ENCODE measurements at regions not wholly inside any gene's neighbourhood (a gene's known extent, or its start where the extent isn't known, plus 50 kb on each side); places are given as distances from the start of the nearest gene placed in this dataset.

DNA sequence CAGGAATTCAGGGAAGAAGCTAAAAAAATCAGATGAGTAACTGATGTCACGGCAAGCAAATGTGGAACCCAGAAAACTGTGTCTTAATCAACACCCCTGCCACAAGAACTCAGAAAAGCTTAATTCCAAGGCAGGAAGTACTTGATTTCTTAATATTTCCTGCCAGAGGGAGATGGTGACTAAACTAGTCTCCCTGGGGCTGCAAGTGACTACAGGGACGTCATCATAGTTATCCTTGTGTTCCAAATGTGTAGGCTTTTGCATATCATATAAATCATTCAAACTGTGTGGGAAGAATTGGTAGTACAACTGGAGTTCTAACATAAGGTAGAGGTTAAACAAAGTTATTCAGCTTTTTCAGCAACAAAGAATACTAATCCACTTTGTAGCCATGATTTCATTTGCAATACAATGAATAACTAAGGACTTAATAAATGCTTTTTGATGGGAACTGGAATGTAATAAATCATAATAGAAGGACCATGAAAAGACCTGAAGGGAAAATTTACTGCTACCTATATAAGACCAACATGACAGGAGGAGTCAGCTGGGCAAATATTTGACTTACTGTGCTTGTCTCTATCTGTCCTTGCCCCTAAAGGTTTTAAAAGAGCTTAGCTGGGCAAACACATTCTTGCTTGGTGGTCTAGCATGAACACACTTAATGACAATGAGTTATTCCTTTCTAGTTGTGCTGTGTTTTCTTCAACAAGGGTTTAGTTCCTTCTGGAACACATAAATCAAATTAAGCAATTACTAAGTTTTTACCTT is 76.0 kb upstream of the NECTIN3 start:
- FAIRE-seq (no peak), DNase-seq (ENCODE audit: low read depth, low spot score) (no peak), ATAC-seq (no peak)
- Histone ChIP-seq H3K4me2 (ENCODE audit: control insufficient read depth, insufficient read depth) (no peak overlapping the region), H3K27me3 (replicated peaks in 1 of 2; ENCODE audit: control insufficient read depth in 2 of 2, insufficient read depth in 2 of 2, low read length in 1 of 2) (no peaks in the 10 kb centered on the region), H3K79me2 (ENCODE audit: control insufficient read depth, insufficient read depth, low read length) (no peaks in the 10 kb centered on the region), H3K36me3 (ENCODE audit: control insufficient read depth in 2 of 2, insufficient read depth in 2 of 2, low read length in 1 of 2) (no peaks in the 10 kb centered on the region), H3K4me3 (no peak overlapping the region), H2AFZ (ENCODE audit: control insufficient read depth, low read depth, low read length) (no peak overlapping the region), H3K4me1 (ENCODE audit: control insufficient read depth, insufficient read depth, low read length) (no peaks in the 10 kb centered on the region), H4K20me1 (ENCODE audit: control insufficient read depth, insufficient read depth) (no peaks in the 10 kb centered on the region), H3K9me3 (replicated peaks; ENCODE audit: control insufficient read depth, insufficient read depth, low read length) (no peaks in the 10 kb centered on the region), H3K27ac (ENCODE audit: control insufficient read depth, insufficient read depth) (no peak overlapping the region), H3K9ac (ENCODE audit: control insufficient read depth, insufficient read depth, low read length) (no peak overlapping the region)
- CTCF ChIA-PET: no interaction called here
- WGBS (ENCODE audit: insufficient coverage, insufficient replicate concordance, low lambda C conversion rate, missing lambda C conversion rate): 0% methylated on average over 2 of the region's 2 CpGs
- SMC1A ChIA-PET (ENCODE audit: uncharacterized antibody, unreplicated experiment): no interaction called here
- RAD21 ChIA-PET (ENCODE audit: unreplicated experiment): no interaction called here
- in situ Hi-C loops (cut with MboI) (no loop called here), intact Hi-C loops (cut with micrococcal nuclease; ENCODE audit: unreplicated experiment) (no loop called here)
- BruUV-seq (replicated peaks): no TSS peak
- TF ChIP-seq SRF (IDR thresholded peaks at IDR 0.05; ENCODE audit: low read depth in 2 of 2, low read length in 2 of 2) (no peak), RB1 (IDR thresholded peaks at IDR 0.05; ENCODE audit: borderline replicate concordance) (no peak), TCF3 (IDR thresholded peaks at IDR 0.05; ENCODE audit: borderline replicate concordance, insufficient read depth, low read depth, low read length) (no peak), SMAD1 (IDR thresholded peaks at IDR 0.05; ENCODE audit: low read depth, partially characterized antibody) (no peak), GATAD2B (conservative IDR thresholded peaks at IDR 0.05; ENCODE audit: low read depth) (no peak), IKZF2 (IDR thresholded peaks at IDR 0.05) (no peak), FOXK2 (IDR thresholded peaks at IDR 0.05) (no peak), KDM1A (IDR thresholded peaks at IDR 0.05; ENCODE audit: borderline replicate concordance) (no peak), EP300 (IDR thresholded peaks at IDR 0.05; ENCODE audit: borderline replicate concordance in 1 of 2, control insufficient read depth in 1 of 2, low read depth in 2 of 2, low read length in 2 of 2) (no peak), EGR1 (IDR thresholded peaks at IDR 0.05; ENCODE audit: borderline replicate concordance in 1 of 2, low read depth in 2 of 2, low read length in 2 of 2) (no peak), MTA3 (IDR thresholded peaks at IDR 0.05; ENCODE audit: borderline replicate concordance, low read length) (no peak), MEF2A (IDR thresholded peaks at IDR 0.05; ENCODE audit: insufficient read depth, low read depth, low read length) (no peak)
- TF ChIP-seq, protein P1, sequence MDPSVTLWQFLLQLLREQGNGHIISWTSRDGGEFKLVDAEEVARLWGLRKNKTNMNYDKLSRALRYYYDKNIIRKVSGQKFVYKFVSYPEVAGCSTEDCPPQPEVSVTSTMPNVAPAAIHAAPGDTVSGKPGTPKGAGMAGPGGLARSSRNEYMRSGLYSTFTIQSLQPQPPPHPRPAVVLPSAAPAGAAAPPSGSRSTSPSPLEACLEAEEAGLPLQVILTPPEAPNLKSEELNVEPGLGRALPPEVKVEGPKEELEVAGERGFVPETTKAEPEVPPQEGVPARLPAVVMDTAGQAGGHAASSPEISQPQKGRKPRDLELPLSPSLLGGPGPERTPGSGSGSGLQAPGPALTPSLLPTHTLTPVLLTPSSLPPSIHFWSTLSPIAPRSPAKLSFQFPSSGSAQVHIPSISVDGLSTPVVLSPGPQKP (IDR thresholded peaks at IDR 0.05; ENCODE audit: low read depth, low read length): no peak
- TF ChIP-seq, protein P2, sequence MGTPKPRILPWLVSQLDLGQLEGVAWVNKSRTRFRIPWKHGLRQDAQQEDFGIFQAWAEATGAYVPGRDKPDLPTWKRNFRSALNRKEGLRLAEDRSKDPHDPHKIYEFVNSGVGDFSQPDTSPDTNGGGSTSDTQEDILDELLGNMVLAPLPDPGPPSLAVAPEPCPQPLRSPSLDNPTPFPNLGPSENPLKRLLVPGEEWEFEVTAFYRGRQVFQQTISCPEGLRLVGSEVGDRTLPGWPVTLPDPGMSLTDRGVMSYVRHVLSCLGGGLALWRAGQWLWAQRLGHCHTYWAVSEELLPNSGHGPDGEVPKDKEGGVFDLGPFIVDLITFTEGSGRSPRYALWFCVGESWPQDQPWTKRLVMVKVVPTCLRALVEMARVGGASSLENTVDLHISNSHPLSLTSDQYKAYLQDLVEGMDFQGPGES (IDR thresholded peaks at IDR 0.05): no peak
- TF ChIP-seq, protein P3, sequence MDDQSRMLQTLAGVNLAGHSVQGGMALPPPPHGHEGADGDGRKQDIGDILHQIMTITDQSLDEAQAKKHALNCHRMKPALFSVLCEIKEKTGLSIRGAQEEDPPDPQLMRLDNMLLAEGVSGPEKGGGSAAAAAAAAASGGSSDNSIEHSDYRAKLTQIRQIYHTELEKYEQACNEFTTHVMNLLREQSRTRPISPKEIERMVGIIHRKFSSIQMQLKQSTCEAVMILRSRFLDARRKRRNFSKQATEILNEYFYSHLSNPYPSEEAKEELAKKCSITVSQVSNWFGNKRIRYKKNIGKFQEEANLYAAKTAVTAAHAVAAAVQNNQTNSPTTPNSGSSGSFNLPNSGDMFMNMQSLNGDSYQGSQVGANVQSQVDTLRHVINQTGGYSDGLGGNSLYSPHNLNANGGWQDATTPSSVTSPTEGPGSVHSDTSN (IDR thresholded peaks at IDR 0.05; ENCODE audit: insufficient replicate concordance, low read depth, low read length): no peak
- TF ChIP-seq, protein P4, sequence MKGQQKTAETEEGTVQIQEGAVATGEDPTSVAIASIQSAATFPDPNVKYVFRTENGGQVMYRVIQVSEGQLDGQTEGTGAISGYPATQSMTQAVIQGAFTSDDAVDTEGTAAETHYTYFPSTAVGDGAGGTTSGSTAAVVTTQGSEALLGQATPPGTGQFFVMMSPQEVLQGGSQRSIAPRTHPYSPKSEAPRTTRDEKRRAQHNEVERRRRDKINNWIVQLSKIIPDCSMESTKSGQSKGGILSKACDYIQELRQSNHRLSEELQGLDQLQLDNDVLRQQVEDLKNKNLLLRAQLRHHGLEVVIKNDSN (IDR thresholded peaks at IDR 0.05; ENCODE audit: borderline replicate concordance, extremely low read length, insufficient read depth, low read depth, low read length): no peak
- TF ChIP-seq, protein P5, sequence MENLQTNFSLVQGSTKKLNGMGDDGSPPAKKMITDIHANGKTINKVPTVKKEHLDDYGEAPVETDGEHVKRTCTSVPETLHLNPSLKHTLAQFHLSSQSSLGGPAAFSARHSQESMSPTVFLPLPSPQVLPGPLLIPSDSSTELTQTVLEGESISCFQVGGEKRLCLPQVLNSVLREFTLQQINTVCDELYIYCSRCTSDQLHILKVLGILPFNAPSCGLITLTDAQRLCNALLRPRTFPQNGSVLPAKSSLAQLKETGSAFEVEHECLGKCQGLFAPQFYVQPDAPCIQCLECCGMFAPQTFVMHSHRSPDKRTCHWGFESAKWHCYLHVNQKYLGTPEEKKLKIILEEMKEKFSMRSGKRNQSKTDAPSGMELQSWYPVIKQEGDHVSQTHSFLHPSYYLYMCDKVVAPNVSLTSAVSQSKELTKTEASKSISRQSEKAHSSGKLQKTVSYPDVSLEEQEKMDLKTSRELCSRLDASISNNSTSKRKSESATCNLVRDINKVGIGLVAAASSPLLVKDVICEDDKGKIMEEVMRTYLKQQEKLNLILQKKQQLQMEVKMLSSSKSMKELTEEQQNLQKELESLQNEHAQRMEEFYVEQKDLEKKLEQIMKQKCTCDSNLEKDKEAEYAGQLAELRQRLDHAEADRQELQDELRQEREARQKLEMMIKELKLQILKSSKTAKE (IDR thresholded peaks at IDR 0.05; ENCODE audit: low read depth, poor library complexity, severe bottlenecking): no peak
- POLR2A ChIA-PET: no interaction called here

Data from GM12878 (cell line).